GM23248 (cell line): ENCODE measurements at regions not wholly inside any gene's neighbourhood (a gene's known extent, or its start where the extent isn't known, plus 50 kb on each side); places are given as distances from the start of the nearest gene placed in this dataset.

ENCODE experiments used
- DNase-seq: peaks from one replicate; pipeline ENCODE4 v3.0.0-alpha.2; 2015
- H2AFZ ChIP-seq: fragments of 200-600 bp; sonication (generic); 2 replicates; pipeline ENCODE4 v1.6.1; 2016; ENCODE audit warnings: antibody characterized with exemption
- H3F3A ChIP-seq: fragments of 200-600 bp; sonication (generic); 2 replicates; pipeline ENCODE4 v1.6.1; 2016; ENCODE audit warnings: mild to moderate bottlenecking, antibody characterized with exemption, mixed run types; ENCODE audit not compliant: insufficient read depth
- H3K27ac ChIP-seq: fragments of 200-600 bp; sonication (generic); 2 replicates; pipeline ENCODE4 v1.5.1; 2016; ENCODE audit warnings: mild to moderate bottlenecking
- H3K27me3 ChIP-seq: fragments of 200-600 bp; sonication (generic); replicated peaks from 2 replicates; pipeline ENCODE4 v1.6.1; 2016; ENCODE audit warnings: mild to moderate bottlenecking; ENCODE audit not compliant: insufficient read depth
- H3K36me3 ChIP-seq: fragments of 200-600 bp; sonication (generic); 2 replicates; pipeline ENCODE4 v1.6.1; 2016; ENCODE audit warnings: low read depth, mild to moderate bottlenecking
- H3K4me1 ChIP-seq: fragments of 200-600 bp; sonication (generic); 2 replicates; pipeline ENCODE4 v1.6.1; 2016; ENCODE audit warnings: mild to moderate bottlenecking; ENCODE audit not compliant: insufficient read depth
- H3K4me2 ChIP-seq: fragments of 200-600 bp; sonication (generic); one replicate; pipeline ENCODE4 v1.6.1; 2016; ENCODE audit warnings: mild to moderate bottlenecking; ENCODE audit not compliant: unreplicated experiment
- H3K4me3 ChIP-seq: fragments of 200-600 bp; sonication (generic); 2 replicates; pipeline ENCODE4 v1.5.1; 2016; ENCODE audit warnings: mild to moderate bottlenecking
- H3K79me2 ChIP-seq: fragments of 200-600 bp; sonication (generic); 2 replicates; pipeline ENCODE4 v1.6.1; 2016; ENCODE audit warnings: mild to moderate bottlenecking; ENCODE audit not compliant: insufficient read depth
- H3K9ac ChIP-seq: fragments of 200-600 bp; sonication (generic); 2 replicates; pipeline ENCODE4 v1.6.1; 2016; ENCODE audit warnings: mild to moderate bottlenecking
- H3K9me2 ChIP-seq: fragments of 200-600 bp; sonication (generic); 2 replicates; pipeline ENCODE4 v1.6.1; 2016; ENCODE audit warnings: mixed run types, mild to moderate bottlenecking, moderate library complexity; ENCODE audit not compliant: insufficient read depth
- H3K9me3 ChIP-seq: fragments of 200-600 bp; sonication (generic); one replicate; pipeline ENCODE4 v1.6.1; 2017; ENCODE audit warnings: low read depth
- H4K20me1 ChIP-seq: fragments of 200-600 bp; sonication (generic); 2 replicates; pipeline ENCODE4 v1.6.0; 2016; ENCODE audit not compliant: insufficient read depth
- EZH2 ChIP-seq: fragments of 200-600 bp; sonication (generic); IDR thresholded peaks from 2 replicates; pipeline ENCODE4 v1.6.1; 2018; ENCODE audit warnings: antibody characterized with exemption, mild to moderate bottlenecking; ENCODE audit not compliant: insufficient read depth, poor library complexity, severe bottlenecking
- EZH2phosphoT487 ChIP-seq: fragments of 200-600 bp; sonication (generic); IDR thresholded peaks from 2 replicates; pipeline ENCODE4 v1.6.1; 2018; ENCODE audit warnings: antibody characterized with exemption, moderate library complexity, mild to moderate bottlenecking, low read depth; ENCODE audit not compliant: insufficient read depth
- WGBS, 2 experiments: methylation state at CpG; one replicate each; pipeline ENCODE4 v1.1.6; 2015 to 2017; ENCODE audit warnings: low lambda C conversion rate in 2 of 2, low coverage in 1 of 2; ENCODE audit errors: missing lambda C conversion rate in 2 of 2; 5-methylcytosine and 5-hydroxymethylcytosine counted together
- in situ Hi-C: fragments of 300-500 bp; cut with MboI; formaldehyde crosslinking; loops from 2 replicates; pipeline ENCODE4 v1.15.0; 2020

GRCh38 chr11:91653079-91653754 lies 571.4 kb upstream of the FAT3 start:
- DNase-seq = no peak
- Histone ChIP-seq H3K27me3 (no peaks in the 10 kb centered on the region), H3K9me3 (peaks cover 2% of the 10 kb centered on the region), H3K4me1 (no peaks in the 10 kb centered on the region), H3K4me2 (no peak overlapping the region), H2AFZ (no peak overlapping the region), H3K9me2 (no peaks in the 10 kb centered on the region), H3K27ac (no peak overlapping the region), H3K4me3 (no peak overlapping the region), H3K9ac (no peak overlapping the region), H3F3A (no peaks in the 10 kb centered on the region), H3K36me3 (no peaks in the 10 kb centered on the region), H3K79me2 (no peaks in the 10 kb centered on the region), H4K20me1 (no peaks in the 10 kb centered on the region)
- in situ Hi-C loops = no loop called here
- TF ChIP-seq EZH2 (no peak), EZH2phosphoT487 (no peak)
- WGBS, 2 experiments = 16 to 20% methylated on average over 2 of the region's 2 CpGs

- Histone ChIP-seq H3K36me3 (no peaks in the 10 kb centered on the region), H3K9ac (no peak overlapping the region), H4K20me1 (no peaks in the 10 kb centered on the region), H3K27me3 (no peaks in the 10 kb centered on the region), H3K27ac (no peak overlapping the region), H3K9me2 (no peaks in the 10 kb centered on the region), H3F3A (no peaks in the 10 kb centered on the region), H3K9me3 (no peaks in the 10 kb centered on the region), H3K4me1 (no peaks in the 10 kb centered on the region), H2AFZ (no peak overlapping the region), H3K79me2 (no peaks in the 10 kb centered on the region), H3K4me3 (no peak overlapping the region), H3K4me2 (no peak overlapping the region)
- no peak for DNase-seq
- 33 to 42% methylated on average over 5 of the region's 5 CpGs for WGBS, 2 experiments
- TF ChIP-seq EZH2 = no peak
- no peak for TF ChIP-seq EZH2phosphoT487
- in situ Hi-C loops = no loop called here
Measured at GRCh38 chr11:91650802-91651201, 573.8 kb upstream of the FAT3 start.

- TF ChIP-seq EZH2phosphoT487 (no peak), EZH2 (no peak)
- WGBS, 2 experiments = 20 to 23% methylated on average over 3 of the region's 3 CpGs
- in situ Hi-C loops = no loop called here
Measured at GRCh38 chr11:91641153-91641552, 583.5 kb upstream of the FAT3 start.

GRCh38 chr11:91639359-91639758 lies 585.3 kb upstream of the FAT3 start:
- Histone ChIP-seq H3K79me2 (no peaks in the 10 kb centered on the region), H4K20me1 (no peaks in the 10 kb centered on the region), H3K27me3 (no peaks in the 10 kb centered on the region), H2AFZ (no peak overlapping the region), H3K27ac (no peak overlapping the region), H3K4me2 (no peak overlapping the region), H3K9ac (no peak overlapping the region), H3K9me3 (no peaks in the 10 kb centered on the region), H3K4me1 (no peaks in the 10 kb centered on the region), H3K36me3 (no peaks in the 10 kb centered on the region), H3F3A (no peaks in the 10 kb centered on the region), H3K9me2 (no peaks in the 10 kb centered on the region), H3K4me3 (no peak overlapping the region)
- no peak for DNase-seq
- 0% methylated on average over 2 of the region's 2 CpGs for WGBS, 2 experiments
- in situ Hi-C loops = no loop called here
- no peak for TF ChIP-seq EZH2
- TF ChIP-seq EZH2phosphoT487 = no peak

More at GRCh38 chr11:91641153-91641552, 583.5 kb upstream of the FAT3 start:
- H3K27me3 ChIP-seq = no peaks in the 10 kb centered on the region
- no peak overlapping the region for H3K4me2 ChIP-seq
- DNase-seq = no peak
- H3K9ac ChIP-seq = no peak overlapping the region
- no peaks in the 10 kb centered on the region for H3K9me2 ChIP-seq
- no peaks in the 10 kb centered on the region for H3F3A ChIP-seq
- no peaks in the 10 kb centered on the region for H3K9me3 ChIP-seq
- no peak overlapping the region for H3K4me3 ChIP-seq
- H3K79me2 ChIP-seq = no peaks in the 10 kb centered on the region
- H4K20me1 ChIP-seq = no peaks in the 10 kb centered on the region
- no peak overlapping the region for H2AFZ ChIP-seq
- no peak overlapping the region for H3K27ac ChIP-seq
- H3K36me3 ChIP-seq = no peaks in the 10 kb centered on the region
- H3K4me1 ChIP-seq = no peaks in the 10 kb centered on the region
